ENCODE measurements at regions not wholly inside any gene's neighbourhood (a gene's known extent, or its start where the extent isn't known, plus 50 kb on each side); places are given as distances from the start of the nearest gene placed in this dataset.

GRCh38 chr12:127311720-127312364 is 955.1 kb upstream of the TMEM132C start:
- TF ChIP-seq CTCF (IDR thresholded peaks at IDR 0.05; ENCODE audit: poor library complexity, severe bottlenecking) (no peak), POLR2AphosphoS5 (IDR thresholded peaks at IDR 0.05) (no peak), EZH2 (IDR thresholded peaks at IDR 0.05; ENCODE audit: borderline replicate concordance, insufficient read depth, low read length, poor library complexity, severe bottlenecking) (no peak)
